ENCODE measurements at regions not wholly inside any gene's neighbourhood (a gene's known extent, or its start where the extent isn't known, plus 50 kb on each side); places are given as distances from the start of the nearest gene placed in this dataset.

- TF ChIP-seq, protein P1, sequence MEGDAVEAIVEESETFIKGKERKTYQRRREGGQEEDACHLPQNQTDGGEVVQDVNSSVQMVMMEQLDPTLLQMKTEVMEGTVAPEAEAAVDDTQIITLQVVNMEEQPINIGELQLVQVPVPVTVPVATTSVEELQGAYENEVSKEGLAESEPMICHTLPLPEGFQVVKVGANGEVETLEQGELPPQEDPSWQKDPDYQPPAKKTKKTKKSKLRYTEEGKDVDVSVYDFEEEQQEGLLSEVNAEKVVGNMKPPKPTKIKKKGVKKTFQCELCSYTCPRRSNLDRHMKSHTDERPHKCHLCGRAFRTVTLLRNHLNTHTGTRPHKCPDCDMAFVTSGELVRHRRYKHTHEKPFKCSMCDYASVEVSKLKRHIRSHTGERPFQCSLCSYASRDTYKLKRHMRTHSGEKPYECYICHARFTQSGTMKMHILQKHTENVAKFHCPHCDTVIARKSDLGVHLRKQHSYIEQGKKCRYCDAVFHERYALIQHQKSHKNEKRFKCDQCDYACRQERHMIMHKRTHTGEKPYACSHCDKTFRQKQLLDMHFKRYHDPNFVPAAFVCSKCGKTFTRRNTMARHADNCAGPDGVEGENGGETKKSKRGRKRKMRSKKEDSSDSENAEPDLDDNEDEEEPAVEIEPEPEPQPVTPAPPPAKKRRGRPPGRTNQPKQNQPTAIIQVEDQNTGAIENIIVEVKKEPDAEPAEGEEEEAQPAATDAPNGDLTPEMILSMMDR (IDR thresholded peaks at IDR 0.05): no peak
- TF ChIP-seq POLR2A (IDR thresholded peaks at IDR 0.05): no peak
These were observed 93.9 kb upstream of the GNAI1 start for GRCh38 chr7:80040752-80041151.
